ENCODE measurements at regions not wholly inside any gene's neighbourhood (a gene's known extent, or its start where the extent isn't known, plus 50 kb on each side); places are given as distances from the start of the nearest gene placed in this dataset.

- Histone ChIP-seq H3K4me1 (ENCODE audit: control insufficient read depth in 1 of 2, low read depth in 2 of 2) (peaks cover 5 to 7% of the 10 kb centered on the region in 2 donors), H3K36me3 (no peaks in the 10 kb centered on the region), H3K9me3 (no peaks in the 10 kb centered on the region), H3K27me3 (replicated peaks; ENCODE audit: insufficient read depth) (no peaks in the 10 kb centered on the region), H3K27ac (no peak overlapping the region), H3K4me3 (no peak overlapping the region)
- DNase-seq (ENCODE audit: low spot score) (no peak), ATAC-seq (ENCODE audit: insufficient number of reproducible peaks, low FRiP score, low read depth) (no peak)
- no peak for TF ChIP-seq CTCF (IDR thresholded peaks at IDR 0.05)
Observed at GRCh38 chr7:93040355-93040754, 77.4 kb downstream of the SAMD9 start.

GRCh38 chr7:93039786-93040185 is 78.0 kb downstream of the SAMD9 start:
- Histone ChIP-seq H3K36me3 (no peaks in the 10 kb centered on the region), H3K27ac (no peak overlapping the region), H3K9me3 (no peaks in the 10 kb centered on the region), H3K4me3 (no peak overlapping the region), H3K27me3 (replicated peaks; ENCODE audit: insufficient read depth) (no peaks in the 10 kb centered on the region), H3K4me1 (ENCODE audit: control insufficient read depth in 1 of 2, low read depth in 2 of 2) (peaks cover 5 to 7% of the 10 kb centered on the region in 2 donors)
- TF ChIP-seq CTCF (IDR thresholded peaks at IDR 0.05): no peak
- ATAC-seq (ENCODE audit: insufficient number of reproducible peaks, low FRiP score, low read depth): no peak
- DNase-seq (ENCODE audit: low spot score): no peak

DNA sequence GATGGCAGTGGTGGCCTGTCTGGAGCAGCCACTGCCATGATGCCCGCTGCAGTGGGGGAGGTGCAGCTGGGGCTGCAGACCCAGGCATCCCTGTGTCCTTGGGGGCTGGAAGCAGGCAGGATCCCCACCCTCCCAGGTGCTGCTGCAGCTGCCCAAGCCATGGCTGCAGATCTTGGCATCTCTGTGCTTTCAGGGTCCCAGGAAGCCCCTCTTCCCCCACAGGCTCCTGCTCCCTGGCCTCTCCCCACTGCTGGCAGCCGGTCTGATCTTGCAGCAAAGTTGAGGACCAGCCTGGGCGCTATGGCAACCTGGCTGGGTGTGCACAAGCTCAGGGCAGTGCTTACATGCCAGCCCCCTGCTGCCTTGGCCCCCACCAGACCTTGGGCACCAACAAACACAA is 78.5 kb downstream of the SAMD9 start:
- Histone ChIP-seq H3K27me3 (replicated peaks; ENCODE audit: insufficient read depth) (no peaks in the 10 kb centered on the region), H3K9me3 (no peaks in the 10 kb centered on the region), H3K36me3 (no peaks in the 10 kb centered on the region), H3K4me1 (ENCODE audit: control insufficient read depth in 1 of 2, low read depth in 2 of 2) (peaks cover 5 to 7% of the 10 kb centered on the region in 2 donors), H3K4me3 (no peak overlapping the region), H3K27ac (no peak overlapping the region)
- ATAC-seq (ENCODE audit: insufficient number of reproducible peaks, low FRiP score, low read depth): no peak
- no peak for TF ChIP-seq CTCF (IDR thresholded peaks at IDR 0.05)
- no peak for DNase-seq (ENCODE audit: low spot score)

DNA sequence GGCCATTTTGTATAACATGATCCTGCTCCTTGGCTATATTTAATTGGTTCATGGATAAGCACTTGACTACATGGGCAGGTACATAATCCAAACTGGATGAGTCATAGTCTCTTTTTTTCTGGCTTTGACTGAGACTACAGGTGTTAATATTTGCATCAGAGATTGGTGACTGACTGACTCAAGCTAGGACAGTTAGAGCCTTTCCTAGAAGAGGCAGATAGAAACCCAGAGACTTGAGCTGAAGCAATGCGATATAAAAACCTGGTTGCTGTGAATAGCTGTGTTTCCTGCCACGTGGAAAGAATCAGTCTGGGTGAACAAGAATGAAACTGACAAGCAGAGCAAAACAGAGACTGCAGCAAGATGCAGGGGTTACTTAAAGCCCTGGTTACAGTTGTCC is 81.0 kb downstream of the SAMD9 start:
- Histone ChIP-seq H3K27me3 (replicated peaks; ENCODE audit: insufficient read depth) (no peaks in the 10 kb centered on the region), H3K9me3 (peaks cover 2% of the 10 kb centered on the region), H3K4me1 (ENCODE audit: control insufficient read depth in 1 of 2, low read depth in 2 of 2) (no peaks in the 10 kb centered on the region), H3K36me3 (no peaks in the 10 kb centered on the region), H3K4me3 (no peak overlapping the region), H3K27ac (no peak overlapping the region)
- TF ChIP-seq CTCF (IDR thresholded peaks at IDR 0.05): no peak
- ATAC-seq (ENCODE audit: insufficient number of reproducible peaks, low FRiP score, low read depth) (no peak), DNase-seq (ENCODE audit: low spot score) (no peak)

DNA sequence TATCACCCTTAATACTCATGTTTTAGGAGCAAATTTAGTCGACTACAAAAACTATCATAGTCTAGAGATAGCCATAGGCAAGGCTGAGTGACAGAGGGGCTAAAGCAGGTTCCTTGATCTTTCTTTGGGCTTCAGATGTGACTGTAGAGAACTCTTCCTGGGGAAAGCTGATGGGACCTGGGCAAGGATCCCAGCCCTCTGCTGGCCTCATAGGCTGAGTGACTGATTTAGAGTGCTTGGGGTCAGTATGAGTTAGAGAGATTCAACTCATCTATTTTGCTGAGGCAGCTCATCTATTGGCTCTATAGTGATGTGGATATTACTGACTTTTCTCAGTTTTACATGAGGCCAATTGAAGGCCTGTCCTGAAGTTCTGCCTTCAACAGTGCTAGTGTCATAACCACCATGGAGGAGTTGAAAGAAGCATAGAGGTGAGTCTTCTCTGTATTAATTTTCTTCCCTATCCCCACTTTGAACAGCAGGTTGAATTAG is 81.6 kb downstream of the SAMD9 start:
- DNase-seq (ENCODE audit: low spot score): no peak
- ATAC-seq (ENCODE audit: insufficient number of reproducible peaks, low FRiP score, low read depth): no peak
- no peaks in the 10 kb centered on the region for H3K4me1 ChIP-seq (ENCODE audit: control insufficient read depth in 1 of 2, low read depth in 2 of 2)
- no peak overlapping the region for H3K27ac ChIP-seq
- peaks cover 3% of the 10 kb centered on the region for H3K9me3 ChIP-seq
- no peaks in the 10 kb centered on the region for H3K27me3 ChIP-seq (replicated peaks; ENCODE audit: insufficient read depth)
- TF ChIP-seq CTCF (IDR thresholded peaks at IDR 0.05): no peak
- no peaks in the 10 kb centered on the region for H3K36me3 ChIP-seq
- no peak overlapping the region for H3K4me3 ChIP-seq

Data from thoracic aorta (tissue), 2 donors.